Fibroblast of lung (primary cell): ENCODE measurements at regions not wholly inside any gene's neighbourhood (a gene's known extent, or its start where the extent isn't known, plus 50 kb on each side); places are given as distances from the start of the nearest gene placed in this dataset.

Experiments
- DNase-seq, 2 donors: peaks; one replicate each; pipeline versions ENCODE4 v3.0.0 to v3.0.0-alpha.2; 2010; ENCODE audit warnings: low read depth in 2 of 2
- H2AFZ ChIP-seq: 2 replicates; pipeline ENCODE4 v1.5.1; 2012; ENCODE audit warnings: low read length, control low read depth, inconsistent platforms
- H3K27ac ChIP-seq: 2 replicates; pipeline ENCODE4 v1.5.1; 2011; ENCODE audit warnings: low read length, control low read depth; ENCODE audit not compliant: insufficient read depth
- H3K27me3 ChIP-seq: 2 replicates; pipeline ENCODE4 v1.5.1; 2011; ENCODE audit warnings: mild to moderate bottlenecking, low read length; ENCODE audit not compliant: control insufficient read depth, insufficient read depth
- H3K36me3 ChIP-seq: 2 replicates; pipeline ENCODE4 v1.5.1; 2011; ENCODE audit warnings: low read length; ENCODE audit not compliant: control insufficient read depth, insufficient read depth
- H3K4me1 ChIP-seq: 2 replicates; pipeline ENCODE4 v1.5.1; 2011; ENCODE audit warnings: low read length; ENCODE audit not compliant: control insufficient read depth, insufficient read depth; ENCODE audit errors: extremely low read depth
- H3K4me2 ChIP-seq: 2 replicates; pipeline ENCODE4 v1.5.1; 2011; ENCODE audit warnings: low read length, control low read depth; ENCODE audit not compliant: insufficient read depth; ENCODE audit errors: extremely low read depth
- H3K4me3 ChIP-seq, 4 experiments: fragments of 200-600 bp in 1 of 4; sonication (generic) in 1 of 4; replicated peaks in 1 of 4; 2 replicates each; pipeline ENCODE4 v1.5.1; 2011 to 2016; ENCODE audit warnings: low read length in 4 of 4, low read depth in 3 of 4, mild to moderate bottlenecking in 3 of 4, control low read depth in 2 of 4, inconsistent platforms in 1 of 4, mixed read lengths in 1 of 4; ENCODE audit not compliant: insufficient read depth in 1 of 4; ENCODE audit errors: control extremely low read depth in 1 of 4
- H3K79me2 ChIP-seq: 2 replicates; pipeline ENCODE4 v1.5.1; 2012; ENCODE audit warnings: mild to moderate bottlenecking, low read length, inconsistent platforms; ENCODE audit not compliant: control insufficient read depth, insufficient read depth
- H3K9ac ChIP-seq: 2 replicates; pipeline ENCODE4 v1.5.1; 2011; ENCODE audit warnings: mild to moderate bottlenecking, low read length, control low read depth; ENCODE audit not compliant: insufficient read depth
- H3K9me3 ChIP-seq: 2 replicates; pipeline ENCODE4 v1.5.1; 2012; ENCODE audit warnings: low read depth, low read length; ENCODE audit not compliant: control insufficient read depth, insufficient read depth
- H4K20me1 ChIP-seq: 2 replicates; pipeline ENCODE4 v1.5.1; 2011; ENCODE audit warnings: low read length; ENCODE audit not compliant: control insufficient read depth, insufficient read depth; ENCODE audit errors: extremely low read depth
- EZH2 ChIP-seq: IDR thresholded peaks from 2 replicates; pipeline ENCODE4 v1.5.1; 2012; ENCODE audit warnings: low read length, control low read depth, mild to moderate bottlenecking; ENCODE audit errors: missing control alignments
- TF ChIP-seq, protein P1 (sequence below), 2 donors: IDR thresholded peaks in 1 of 2; conservative IDR thresholded peaks in 1 of 2; 1 replicate in 1 of 2; 2 replicates in 1 of 2; pipeline ENCODE4 v1.5.1; 2011 to 2012; ENCODE audit warnings: low read length in 2 of 2, control low read depth in 1 of 2, inconsistent platforms in 1 of 2, low read depth in 1 of 2, mild to moderate bottlenecking in 1 of 2

DNA sequence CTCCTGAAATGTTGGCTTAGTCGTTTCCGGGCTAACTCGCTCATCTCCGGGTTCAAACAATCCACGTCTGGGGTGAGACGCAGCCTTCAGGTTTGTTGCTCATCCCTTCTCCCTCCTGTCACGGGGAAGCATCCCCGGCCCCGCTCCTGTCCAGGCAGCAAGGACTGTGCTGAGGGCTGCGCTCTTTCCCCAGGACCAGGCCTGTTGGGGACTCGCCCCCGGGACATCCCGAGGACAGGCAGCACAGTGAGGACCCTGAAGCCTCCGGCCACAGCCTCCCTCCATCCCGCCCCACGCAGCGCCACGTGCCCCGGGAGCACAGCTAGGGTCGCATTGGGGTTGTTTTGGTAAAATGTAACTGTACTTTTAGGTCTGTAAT lies 252.0 kb downstream of the BRD1 start:
- H4K20me1 ChIP-seq = no peaks in the 10 kb centered on the region
- H3K4me3 ChIP-seq = no peak overlapping the region
- no peaks in the 10 kb centered on the region for H3K36me3 ChIP-seq
- no peaks in the 10 kb centered on the region for H3K4me1 ChIP-seq
- no peak overlapping the region for H2AFZ ChIP-seq
- no peaks in the 10 kb centered on the region for H3K27me3 ChIP-seq
- H3K27ac ChIP-seq = no peak overlapping the region
- H3K9me3 ChIP-seq = peaks cover under 1% of the 10 kb centered on the region
- H3K79me2 ChIP-seq = no peaks in the 10 kb centered on the region
- no peak for DNase-seq
- no peak for TF ChIP-seq EZH2
- TF ChIP-seq, protein P1, sequence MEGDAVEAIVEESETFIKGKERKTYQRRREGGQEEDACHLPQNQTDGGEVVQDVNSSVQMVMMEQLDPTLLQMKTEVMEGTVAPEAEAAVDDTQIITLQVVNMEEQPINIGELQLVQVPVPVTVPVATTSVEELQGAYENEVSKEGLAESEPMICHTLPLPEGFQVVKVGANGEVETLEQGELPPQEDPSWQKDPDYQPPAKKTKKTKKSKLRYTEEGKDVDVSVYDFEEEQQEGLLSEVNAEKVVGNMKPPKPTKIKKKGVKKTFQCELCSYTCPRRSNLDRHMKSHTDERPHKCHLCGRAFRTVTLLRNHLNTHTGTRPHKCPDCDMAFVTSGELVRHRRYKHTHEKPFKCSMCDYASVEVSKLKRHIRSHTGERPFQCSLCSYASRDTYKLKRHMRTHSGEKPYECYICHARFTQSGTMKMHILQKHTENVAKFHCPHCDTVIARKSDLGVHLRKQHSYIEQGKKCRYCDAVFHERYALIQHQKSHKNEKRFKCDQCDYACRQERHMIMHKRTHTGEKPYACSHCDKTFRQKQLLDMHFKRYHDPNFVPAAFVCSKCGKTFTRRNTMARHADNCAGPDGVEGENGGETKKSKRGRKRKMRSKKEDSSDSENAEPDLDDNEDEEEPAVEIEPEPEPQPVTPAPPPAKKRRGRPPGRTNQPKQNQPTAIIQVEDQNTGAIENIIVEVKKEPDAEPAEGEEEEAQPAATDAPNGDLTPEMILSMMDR (conservative IDR thresholded peaks at IDR 0.05 in 1 of 2, IDR thresholded peaks at IDR 0.05 in 1 of 2; ENCODE audit: low read depth in 1 of 2, low read length in 2 of 2) = no peak
- H3K9ac ChIP-seq = no peak overlapping the region
- H3K4me2 ChIP-seq = no peak overlapping the region

DNA sequence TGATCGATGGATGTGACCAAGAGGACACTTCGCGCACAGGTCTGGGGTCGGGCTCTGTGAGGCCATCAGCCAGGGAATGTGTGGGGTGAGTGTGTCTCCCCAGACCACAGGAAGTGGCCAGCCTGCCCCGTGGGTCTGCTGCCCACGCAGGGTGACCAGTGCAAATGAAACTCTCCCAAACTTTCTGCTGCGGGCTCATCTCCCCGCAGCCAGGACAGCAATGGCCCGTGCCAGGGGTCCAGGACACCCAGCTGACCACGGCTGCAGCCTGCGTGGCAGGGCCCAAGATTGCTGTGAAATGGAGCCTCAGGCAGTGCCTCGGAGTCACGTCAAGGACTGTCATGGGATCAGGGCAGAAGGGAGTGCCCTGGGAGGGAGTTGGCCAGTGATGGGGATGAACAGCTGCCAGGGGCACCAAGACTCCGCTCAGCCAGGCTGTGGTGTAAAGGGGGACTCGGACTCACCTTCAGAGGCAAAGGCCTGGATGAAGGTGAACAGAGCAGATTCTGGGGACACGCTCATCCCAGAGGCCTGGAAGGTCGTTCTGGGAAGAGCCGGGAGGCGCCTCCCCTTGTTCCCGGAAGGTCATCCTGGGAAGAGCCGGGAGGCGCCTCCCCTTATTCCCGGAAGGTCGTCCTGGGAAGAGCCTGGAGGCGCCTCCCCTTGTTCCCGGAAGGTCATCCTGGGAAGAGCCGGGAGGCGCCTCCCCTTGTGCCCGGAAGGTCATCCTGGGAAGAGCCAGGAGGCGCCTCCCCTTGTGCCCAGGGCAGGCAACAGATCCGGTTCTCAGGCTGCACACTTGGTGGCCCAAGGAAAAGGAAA lies 252.6 kb downstream of the BRD1 start:
- TF ChIP-seq EZH2 = no peak
- TF ChIP-seq, protein P1 (conservative IDR thresholded peaks at IDR 0.05 in 1 of 2, IDR thresholded peaks at IDR 0.05 in 1 of 2; ENCODE audit: low read depth in 1 of 2, low read length in 2 of 2) = no peak
- Histone ChIP-seq H3K27me3 (no peaks in the 10 kb centered on the region), H3K4me1 (no peaks in the 10 kb centered on the region), H3K4me3 (no peak overlapping the region), H4K20me1 (no peaks in the 10 kb centered on the region), H3K79me2 (no peaks in the 10 kb centered on the region), H3K36me3 (no peaks in the 10 kb centered on the region), H3K9ac (no peak overlapping the region), H3K27ac (no peak overlapping the region), H3K4me2 (no peak overlapping the region), H3K9me3 (no peaks in the 10 kb centered on the region), H2AFZ (no peak overlapping the region)
- DNase-seq = no peak

DNA sequence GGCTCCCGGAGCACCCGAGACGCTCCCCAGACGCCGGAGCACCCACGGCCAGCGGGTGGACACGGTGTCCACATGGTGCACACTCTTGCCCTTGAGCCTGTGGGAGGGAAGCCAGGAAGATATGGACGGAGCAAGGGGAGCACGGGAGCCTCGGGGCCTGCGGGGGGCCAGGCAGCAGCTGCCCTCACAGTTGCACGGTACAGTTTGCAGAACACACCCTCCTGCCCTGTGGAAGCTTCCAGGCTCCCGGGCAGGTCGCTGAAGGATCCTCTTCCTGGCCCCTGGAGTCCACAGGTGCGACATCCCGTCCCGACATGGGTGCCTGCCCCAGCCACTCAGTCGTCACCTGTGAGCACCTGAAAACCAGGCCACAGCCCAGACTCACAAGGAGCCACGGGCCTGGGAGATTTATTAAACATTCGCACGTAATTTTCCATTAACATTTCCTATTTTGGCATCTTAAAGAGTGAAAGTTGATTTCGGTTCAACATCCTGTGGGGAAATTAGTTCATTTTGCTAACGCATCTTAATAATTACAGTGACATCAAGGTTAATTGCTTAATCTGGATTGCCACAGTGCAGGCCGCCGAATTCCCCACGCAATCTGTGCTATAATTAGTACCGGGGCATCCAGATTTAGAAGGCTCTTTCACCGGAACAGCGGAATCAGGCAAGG lies 253.3 kb downstream of the BRD1 start:
- H3K4me2 ChIP-seq = no peak overlapping the region
- H3K27me3 ChIP-seq = no peaks in the 10 kb centered on the region
- TF ChIP-seq, protein P1 (conservative IDR thresholded peaks at IDR 0.05 in 1 of 2, IDR thresholded peaks at IDR 0.05 in 1 of 2; ENCODE audit: low read depth in 1 of 2, low read length in 2 of 2) = no peak
- no peak for TF ChIP-seq EZH2
- H3K4me3 ChIP-seq = no peak overlapping the region
- no peak overlapping the region for H3K9ac ChIP-seq
- no peaks in the 10 kb centered on the region for H3K79me2 ChIP-seq
- no peaks in the 10 kb centered on the region for H4K20me1 ChIP-seq
- DNase-seq = no peak
- H3K4me1 ChIP-seq = no peaks in the 10 kb centered on the region
- H3K9me3 ChIP-seq = no peaks in the 10 kb centered on the region
- no peak overlapping the region for H3K27ac ChIP-seq
- H2AFZ ChIP-seq = no peak overlapping the region
- H3K36me3 ChIP-seq = no peaks in the 10 kb centered on the region
